IMR-90 (cell line): ENCODE measurements at regions not wholly inside any gene's neighbourhood (a gene's known extent, or its start where the extent isn't known, plus 50 kb on each side); places are given as distances from the start of the nearest gene placed in this dataset.

Experiments used
- ATAC-seq: fragments of 200-7000 bp; cut with Tn5 transposase; 2 replicates; pipeline ENCODE4 v1.9.1; 2020; ENCODE audit warnings: low read depth, mild to moderate bottlenecking, moderate library complexity
- BruUV-seq: library from RNA; stranded (reverse); fragments of 400-500 nt; replicated peaks from 2 replicates; lab custom pipeline; 2021; lab: Mats Ljungman, UMichigan
- CTCF ChIA-PET: fragments of 300-600 bp; formaldehyde crosslinking; extraction: SDS; loops from one replicate; lab custom pipeline; 2021; ENCODE audit warnings: antibody characterized with exemption; lab: Yijun Ruan, JAX
- POLR2A ChIA-PET: fragments of 300-600 bp; sonication (Branson Sonifier 250); formaldehyde crosslinking; loops from one replicate; lab custom pipeline; 2022; ENCODE audit warnings: antibody characterized with exemption; ENCODE audit not compliant: unreplicated experiment; lab: Charles Lee
- DNase-seq: peaks from one replicate; pipeline ENCODE4 v3.0.0; 2013
- H2AFZ ChIP-seq: replicated peaks from 2 replicates; pipeline ENCODE3; 2013; ENCODE audit warnings: low read length, mild to moderate bottlenecking; ENCODE audit not compliant: poor library complexity
- H2AK5ac ChIP-seq: 2 replicates; pipeline ENCODE4 v1.6.1; 2013; ENCODE audit warnings: low read depth, low read length, inconsistent platforms
- H2AK9ac ChIP-seq: replicated peaks from 2 replicates; pipeline ENCODE3; 2013; ENCODE audit warnings: mild to moderate bottlenecking, low read depth, low read length, moderate library complexity; ENCODE audit not compliant: poor library complexity
- H2BK120ac ChIP-seq: 2 replicates; pipeline ENCODE4 v1.6.1; 2013; ENCODE audit warnings: low read depth, low read length, inconsistent platforms
- H2BK15ac ChIP-seq: 3 replicates; pipeline ENCODE4 v1.6.1; 2013; ENCODE audit warnings: low read depth, low read length, inconsistent platforms
- H2BK20ac ChIP-seq: 2 replicates; pipeline ENCODE4 v1.6.1; 2013; ENCODE audit warnings: low read depth, mild to moderate bottlenecking, inconsistent platforms, low read length, moderate library complexity
- H2BK5ac ChIP-seq: 2 replicates; pipeline ENCODE4 v1.6.1; 2013; ENCODE audit warnings: mild to moderate bottlenecking, low read depth, low read length, inconsistent platforms; ENCODE audit not compliant: poor library complexity, severe bottlenecking
- H3K14ac ChIP-seq: replicated peaks from 2 replicates; pipeline ENCODE4 v1.6.1; 2013; ENCODE audit warnings: low read depth, low read length, inconsistent platforms
- H3K18ac ChIP-seq: 2 replicates; pipeline ENCODE4 v1.6.1; 2013; ENCODE audit warnings: low read depth, low read length, control low read depth
- H3K23ac ChIP-seq: 2 replicates; pipeline ENCODE4 v1.6.1; 2013; ENCODE audit warnings: low read depth, low read length, inconsistent platforms
- H3K27ac ChIP-seq: 2 replicates; pipeline ENCODE4 v1.5.1; 2013; ENCODE audit warnings: mild to moderate bottlenecking, control low read depth, low read length; ENCODE audit not compliant: insufficient read depth
- H3K27me3 ChIP-seq: 2 replicates; pipeline ENCODE4 v1.6.1; 2013; ENCODE audit warnings: low read length; ENCODE audit not compliant: control insufficient read depth, insufficient read depth
- H3K36me3 ChIP-seq: 2 replicates; pipeline ENCODE4 v1.6.1; 2013; ENCODE audit warnings: low read length, mixed read lengths; ENCODE audit not compliant: control insufficient read depth, insufficient read depth
- H3K4ac ChIP-seq: 2 replicates; pipeline ENCODE4 v1.6.1; 2013; ENCODE audit warnings: low read depth, low read length, inconsistent platforms
- H3K4me1 ChIP-seq: 2 replicates; pipeline ENCODE4 v1.6.1; 2013; ENCODE audit warnings: low read length, mixed read lengths; ENCODE audit not compliant: control insufficient read depth, insufficient read depth
- H3K4me2 ChIP-seq: 2 replicates; pipeline ENCODE4 v1.6.1; 2013; ENCODE audit warnings: low read depth, mild to moderate bottlenecking, control low read depth, low read length, moderate library complexity
- H3K4me3 ChIP-seq: 2 replicates; pipeline ENCODE4 v1.5.1; 2013; ENCODE audit warnings: low read depth, mild to moderate bottlenecking, control low read depth, low read length, moderate library complexity; ENCODE audit not compliant: insufficient read depth
- H3K56ac ChIP-seq: 2 replicates; pipeline ENCODE4 v1.6.1; 2013; ENCODE audit warnings: low read length, inconsistent platforms; ENCODE audit not compliant: insufficient read depth; ENCODE audit errors: extremely low read depth
- H3K79me1 ChIP-seq, 2 experiments: 2 replicates each; pipeline ENCODE4 v1.6.1; 2013; ENCODE audit warnings: low read length in 2 of 2, inconsistent platforms in 1 of 2, low read depth in 1 of 2
- H3K9ac ChIP-seq: 2 replicates; pipeline ENCODE4 v1.6.1; 2013; ENCODE audit warnings: low read depth, low read length, control low read depth
- H3K9me1 ChIP-seq: 2 replicates; pipeline ENCODE4 v1.6.1; 2013; ENCODE audit warnings: low read length, inconsistent platforms; ENCODE audit not compliant: insufficient read depth
- H3K9me3 ChIP-seq: 2 replicates; pipeline ENCODE4 v1.6.1; 2013; ENCODE audit warnings: low read length; ENCODE audit not compliant: control insufficient read depth, insufficient read depth
- H4K20me1 ChIP-seq: 2 replicates; pipeline ENCODE4 v1.6.1; 2013; ENCODE audit warnings: low read length, inconsistent platforms; ENCODE audit not compliant: insufficient read depth
- H4K5ac ChIP-seq: 2 replicates; pipeline ENCODE4 v1.6.1; 2013; ENCODE audit warnings: mild to moderate bottlenecking, low read depth, low read length, control low read depth
- H4K8ac ChIP-seq, 2 experiments: 2 replicates each; pipeline ENCODE4 v1.6.1; 2013; ENCODE audit warnings: low read depth in 2 of 2, low read length in 2 of 2, control low read depth in 1 of 2, inconsistent platforms in 1 of 2
- H4K91ac ChIP-seq: 2 replicates; pipeline ENCODE4 v1.6.1; 2013; ENCODE audit warnings: low read depth, low read length, inconsistent platforms; ENCODE audit not compliant: insufficient read depth
- RAD21 ChIP-seq: IDR thresholded peaks from 2 replicates; pipeline ENCODE4 v1.6.1; 2012; ENCODE audit warnings: low read length, improper control_type of control experiment
- RCOR1 ChIP-seq: IDR thresholded peaks from 2 replicates; pipeline ENCODE4 v1.6.1; 2012; ENCODE audit warnings: mild to moderate bottlenecking, low read length, improper control_type of control experiment; ENCODE audit not compliant: insufficient replicate concordance
- RFX5 ChIP-seq: IDR thresholded peaks from 2 replicates; pipeline ENCODE4 v1.8.0; 2012; ENCODE audit warnings: low read depth, mild to moderate bottlenecking, low read length, moderate library complexity
- SMC3 ChIP-seq: fragments of 150-350 bp; IDR thresholded peaks from 2 replicates; pipeline ENCODE4 v1.6.1; 2016; ENCODE audit warnings: low read depth, mild to moderate bottlenecking, antibody characterized with exemption, low read length, moderate library complexity
- WGBS, 2 experiments: methylation state at CpG; one replicate each; pipeline versions ENCODE4 v1.1.5 to v1.1.7; 2013; ENCODE audit warnings: missing lambda C conversion rate in 2 of 2; ENCODE audit not compliant: insufficient read length in 1 of 2; ENCODE audit errors: extremely low coverage in 2 of 2; 5-methylcytosine and 5-hydroxymethylcytosine counted together
- dilution Hi-C: fragments of 300-500 bp; cut with HindIII; formaldehyde crosslinking; loops from one replicate; pipeline ENCODE4 v1.14.3; 2018; ENCODE audit warnings: low sequenced_read_pairs; ENCODE audit not compliant: unreplicated experiment
- in situ Hi-C: fragments of 300-500 bp; cut with MboI; formaldehyde crosslinking; loops from 3 replicates; pipeline ENCODE4 v1.14.3; 2019; ENCODE audit warnings: low sequenced_read_pairs, inconsistent platforms, mixed read lengths
- intact Hi-C: fragments of 100-400 bp; cut with micrococcal nuclease; formaldehyde crosslinking; loops from 2 replicates; pipeline ENCODE4 v1.10.0; 2022
- TF ChIP-seq, protein P1 (sequence below): fragments of 150-350 bp; IDR thresholded peaks from 2 replicates; pipeline ENCODE4 v1.6.1; 2017; ENCODE audit warnings: mild to moderate bottlenecking, antibody characterized with exemption, low read length, low read depth

DNA sequence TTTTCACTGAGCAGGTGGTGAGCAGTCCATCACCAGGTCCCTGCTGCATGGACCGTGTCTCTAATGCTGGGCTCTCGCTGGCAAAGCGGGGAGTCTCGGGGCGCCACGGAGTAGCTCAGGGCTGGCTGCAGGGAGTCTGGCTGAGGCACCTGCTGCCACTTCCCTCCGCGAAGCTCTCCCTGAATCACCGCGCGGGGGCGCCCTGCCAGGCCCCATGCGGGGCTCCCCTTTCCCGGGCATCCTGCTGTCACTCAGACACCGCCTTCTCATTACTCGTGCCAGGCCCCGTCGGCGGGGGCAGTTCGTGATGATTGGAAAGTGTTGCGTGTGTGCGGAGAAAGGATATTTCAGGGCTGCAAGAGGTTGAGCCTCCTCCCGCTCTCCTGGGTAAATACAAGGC, 335.8 kb downstream of the IRX2 start:
- Histone ChIP-seq H3K36me3 (no peaks in the 10 kb centered on the region), H4K5ac (no peak overlapping the region), H3K4ac (no peak overlapping the region), H2AK9ac (no peak overlapping the region), H4K8ac (no peak overlapping the region), H3K4me2 (no peak overlapping the region), H3K4me3 (no peak overlapping the region), H3K23ac (no peak overlapping the region), H2BK5ac (no peak overlapping the region), H2BK15ac (no peak overlapping the region), H2AK5ac (no peak overlapping the region), H3K27ac (no peak overlapping the region), H3K27me3 (no peaks in the 10 kb centered on the region), H3K56ac (no peak overlapping the region), H2AFZ (no peak overlapping the region), H3K9me1 (no peaks in the 10 kb centered on the region), H3K79me1 (no peaks in the 10 kb centered on the region), H3K9ac (no peak overlapping the region), H3K9me3 (peaks cover 49% of the 10 kb centered on the region), H3K4me1 (no peaks in the 10 kb centered on the region), H3K18ac (no peak overlapping the region), H4K91ac (no peak overlapping the region), H2BK20ac (no peak overlapping the region), H3K14ac (no peak overlapping the region), H4K20me1 (no peaks in the 10 kb centered on the region), H2BK120ac (no peak overlapping the region)
- POLR2A ChIA-PET: no interaction called here
- WGBS, 2 experiments: 69% methylated on average over 3 of the region's 23 CpGs; no CpG with 5 or more reads in 1 of the 2 experiments
- intact Hi-C loops (no loop called here), in situ Hi-C loops (no loop called here), dilution Hi-C loops (no loop called here)
- BruUV-seq: no TSS peak
- CTCF ChIA-PET: no interaction called here
- ATAC-seq: no peak
- no peak for DNase-seq
- TF ChIP-seq RCOR1: no peak
- TF ChIP-seq, protein P1, sequence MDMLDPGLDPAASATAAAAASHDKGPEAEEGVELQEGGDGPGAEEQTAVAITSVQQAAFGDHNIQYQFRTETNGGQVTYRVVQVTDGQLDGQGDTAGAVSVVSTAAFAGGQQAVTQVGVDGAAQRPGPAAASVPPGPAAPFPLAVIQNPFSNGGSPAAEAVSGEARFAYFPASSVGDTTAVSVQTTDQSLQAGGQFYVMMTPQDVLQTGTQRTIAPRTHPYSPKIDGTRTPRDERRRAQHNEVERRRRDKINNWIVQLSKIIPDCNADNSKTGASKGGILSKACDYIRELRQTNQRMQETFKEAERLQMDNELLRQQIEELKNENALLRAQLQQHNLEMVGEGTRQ: no peak
- TF ChIP-seq SMC3: no peak
- TF ChIP-seq RAD21: no peak
- TF ChIP-seq RFX5: no peak
